ENCODE measurements at regions not wholly inside any gene's neighbourhood (a gene's known extent, or its start where the extent isn't known, plus 50 kb on each side); places are given as distances from the start of the nearest gene placed in this dataset.
A peak's percentile ranks its signal among the peaks of the same experiment; 100 is the strongest.

- TF ChIP-seq CTCF (IDR thresholded peaks at IDR 0.05; ENCODE audit: low read depth, low read length, missing control alignments): no peak
- DNase-seq (ENCODE audit: low read depth): no peak
- in situ Hi-C loops (cut with HindIII; ENCODE audit: low sequenced_read_pairs): no loop called here
- H3K4me3 ChIP-seq (ENCODE audit: low read depth, low read length): no peak overlapping the region
Measured at GRCh38 chr5:117486879-117487391, 912.3 kb upstream of the SEMA6A start.

- no peak overlapping the region for H3K4me3 ChIP-seq (ENCODE audit: low read depth, low read length)
- DNase-seq (ENCODE audit: low read depth): no peak
- in situ Hi-C loops (cut with HindIII; ENCODE audit: low sequenced_read_pairs): no loop called here
- no peak for TF ChIP-seq CTCF (IDR thresholded peaks at IDR 0.05; ENCODE audit: low read depth, low read length, missing control alignments)
Measured at GRCh38 chr5:117486261-117486660, 911.6 kb upstream of the SEMA6A start.

- no peak for DNase-seq (ENCODE audit: low read depth)
- in situ Hi-C loops (cut with HindIII; ENCODE audit: low sequenced_read_pairs): no loop called here
- H3K4me3 ChIP-seq (ENCODE audit: low read depth, low read length): no peak overlapping the region
- TF ChIP-seq CTCF (IDR thresholded peaks at IDR 0.05; ENCODE audit: low read depth, low read length, missing control alignments): no peak
Measured at GRCh38 chr5:117475919-117476318, 901.3 kb upstream of the SEMA6A start.

GRCh38 chr5:117473165-117473564 is 898.5 kb upstream of the SEMA6A start:
- no peak overlapping the region for H3K4me3 ChIP-seq (ENCODE audit: low read depth, low read length)
- TF ChIP-seq CTCF (IDR thresholded peaks at IDR 0.05; ENCODE audit: low read depth, low read length, missing control alignments): no peak
- DNase-seq (ENCODE audit: low read depth): peak; percentile 85
- in situ Hi-C loops (cut with HindIII; ENCODE audit: low sequenced_read_pairs): no loop called here

- no peak overlapping the region for H3K4me3 ChIP-seq (ENCODE audit: low read depth, low read length)
- in situ Hi-C loops (cut with HindIII; ENCODE audit: low sequenced_read_pairs): no loop called here
- TF ChIP-seq CTCF (IDR thresholded peaks at IDR 0.05; ENCODE audit: low read depth, low read length, missing control alignments): no peak
- no peak for DNase-seq (ENCODE audit: low read depth)
Measured at GRCh38 chr5:117463881-117464570, 889.4 kb upstream of the SEMA6A start.

- no peak overlapping the region for H3K4me3 ChIP-seq (ENCODE audit: low read depth, low read length)
- in situ Hi-C loops (cut with HindIII; ENCODE audit: low sequenced_read_pairs): no loop called here
- no peak for DNase-seq (ENCODE audit: low read depth)
- no peak for TF ChIP-seq CTCF (IDR thresholded peaks at IDR 0.05; ENCODE audit: low read depth, low read length, missing control alignments)
Measured at GRCh38 chr5:117461966-117462365, 887.3 kb upstream of the SEMA6A start.
